ENCODE measurements at regions not wholly inside any gene's neighbourhood (a gene's known extent, or its start where the extent isn't known, plus 50 kb on each side); places are given as distances from the start of the nearest gene placed in this dataset.

DNA sequence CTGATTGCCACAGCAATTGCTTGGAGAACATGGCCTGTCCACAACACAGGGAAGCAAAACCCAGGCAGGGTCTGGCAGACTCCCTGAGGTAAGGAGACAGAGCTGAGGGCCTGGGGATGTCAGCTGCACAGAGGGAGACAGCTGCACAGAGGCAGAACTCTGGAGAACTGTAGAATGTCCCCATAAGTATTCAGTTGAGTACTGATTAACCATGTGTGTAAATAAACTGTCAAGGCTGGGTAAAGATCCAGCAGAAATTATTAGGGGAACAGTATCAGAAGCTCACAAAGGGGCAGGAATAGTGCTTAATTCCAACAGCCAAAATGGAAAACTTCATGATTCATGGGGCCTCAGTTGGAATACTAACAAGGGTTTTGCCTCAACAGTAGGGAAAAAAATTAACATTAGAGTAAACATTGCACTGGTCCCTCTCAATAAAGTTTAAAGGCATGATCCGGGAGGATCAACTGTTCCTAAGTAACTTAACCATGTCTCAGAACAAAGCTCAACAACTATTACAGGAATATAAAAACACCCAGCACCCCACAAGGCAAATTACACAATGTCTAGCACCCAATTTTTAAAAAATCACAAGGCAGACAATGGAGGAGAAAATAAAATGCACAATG is 201.3 kb upstream of the RASSF8 start:
- DNase-seq: no peak

- DNase-seq: no peak
Observed at GRCh38 chr12:25759752-25760151, 198.7 kb upstream of the RASSF8 start.

DNA sequence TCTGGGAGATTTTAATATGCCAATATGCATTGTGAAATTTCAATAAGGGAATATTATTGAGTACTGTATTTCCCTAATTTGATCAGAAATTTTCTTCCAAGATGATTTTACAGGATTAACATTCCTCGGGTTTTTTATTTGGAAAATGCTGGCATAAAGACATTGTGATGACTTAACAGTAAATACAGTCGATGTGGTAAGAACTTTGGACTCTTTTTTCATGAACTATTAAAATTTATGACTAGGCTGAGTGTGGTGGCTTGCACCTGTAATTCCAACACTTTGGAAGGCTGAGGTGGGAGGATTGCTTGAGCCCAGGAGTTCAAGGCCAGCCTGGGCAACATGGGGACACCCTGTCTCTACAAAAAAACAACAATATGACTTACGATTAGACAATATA is 197.1 kb upstream of the RASSF8 start:
- no peak for DNase-seq

DNA sequence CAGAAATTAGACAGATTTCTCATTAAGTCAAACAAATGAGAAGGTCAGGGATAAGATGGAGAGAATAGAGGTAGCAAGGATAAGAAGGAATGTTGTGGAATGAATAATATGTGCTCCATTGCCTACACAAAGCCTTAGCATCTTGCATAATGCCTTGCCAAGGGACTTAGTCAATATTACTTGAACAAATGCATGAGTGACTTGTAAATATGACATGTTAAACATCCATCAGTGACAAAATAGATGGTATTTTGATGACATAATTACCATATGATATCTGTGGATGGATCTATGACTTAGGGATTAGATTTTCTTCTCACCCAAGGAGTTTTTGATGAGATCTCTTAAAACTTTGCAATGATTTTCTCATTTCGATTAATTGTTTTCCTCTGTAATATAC is 194.1 kb upstream of the RASSF8 start:
- no peak for DNase-seq

GRCh38 chr12:25764892-25765291 is 193.6 kb upstream of the RASSF8 start:
- DNase-seq: no peak

DNA sequence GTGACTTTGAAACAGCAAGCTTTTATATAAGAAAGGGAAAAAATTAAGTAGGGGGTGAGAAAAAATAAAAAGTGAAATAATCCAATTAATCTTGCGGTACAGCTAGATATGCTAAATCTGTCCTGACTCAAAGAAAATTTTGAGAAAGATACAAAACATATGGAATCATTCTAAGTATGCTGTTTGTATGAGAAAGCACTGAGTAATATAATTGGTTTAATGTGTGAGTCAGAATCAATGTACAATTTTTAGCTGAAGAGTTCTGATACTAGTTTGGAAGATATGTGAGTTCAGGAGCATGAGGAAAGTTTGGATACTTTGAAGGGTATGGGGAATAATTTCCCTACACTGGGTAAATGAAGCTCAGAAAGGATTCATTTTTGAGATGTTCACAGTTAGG is 190.9 kb upstream of the RASSF8 start:
- DNase-seq: no peak

GRCh38 chr12:25768151-25768550 is 190.3 kb upstream of the RASSF8 start:
- DNase-seq: no peak

DNA sequence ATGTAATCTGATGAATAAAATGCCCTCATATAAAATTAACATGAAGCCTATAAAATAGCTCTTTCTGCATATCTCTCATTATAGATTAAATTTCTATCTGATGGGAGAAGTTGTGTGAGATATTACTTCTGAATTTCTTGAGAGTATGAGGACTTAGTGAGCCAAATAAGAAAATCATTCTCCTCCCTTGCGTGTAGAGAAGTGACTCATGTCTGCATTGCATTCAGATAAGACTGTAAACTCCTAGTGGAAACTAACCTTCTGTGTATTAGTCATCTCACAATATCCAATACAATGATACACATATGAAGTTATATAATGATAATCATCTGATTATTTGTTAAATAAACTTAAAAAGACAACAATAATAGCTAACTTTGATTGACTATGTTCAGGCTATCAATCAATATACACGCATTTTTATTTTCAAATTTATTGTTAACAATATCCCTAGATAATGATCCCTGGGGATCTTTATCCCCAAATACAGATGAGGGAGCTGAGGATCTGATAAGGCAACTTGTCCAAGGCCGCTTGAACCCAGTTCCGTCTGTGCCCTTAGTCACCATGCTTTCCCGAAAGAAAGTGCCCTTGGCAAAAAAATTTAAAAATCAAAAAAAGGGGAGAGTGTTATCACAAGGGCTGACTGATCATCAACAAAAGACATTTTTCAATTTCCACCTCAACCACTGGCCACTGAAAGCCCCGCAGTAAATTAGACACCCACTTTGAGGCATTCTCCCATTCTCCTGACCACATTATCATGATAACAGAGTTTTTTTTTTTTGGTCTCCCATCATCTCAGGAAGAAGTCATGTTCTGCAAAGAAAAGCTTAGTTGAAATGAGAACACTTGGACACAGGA is 189.2 kb upstream of the RASSF8 start:
- no peak for DNase-seq

GRCh38 chr12:25771041-25771440 is 187.4 kb upstream of the RASSF8 start:
- DNase-seq: no peak

GRCh38 chr12:25771476-25771875 is 187.0 kb upstream of the RASSF8 start:
- no peak for DNase-seq

- DNase-seq: no peak
Observed at GRCh38 chr12:25775968-25776367, 182.5 kb upstream of the RASSF8 start.

GRCh38 chr12:25780771-25781170 is 177.7 kb upstream of the RASSF8 start:
- DNase-seq: no peak

DNA sequence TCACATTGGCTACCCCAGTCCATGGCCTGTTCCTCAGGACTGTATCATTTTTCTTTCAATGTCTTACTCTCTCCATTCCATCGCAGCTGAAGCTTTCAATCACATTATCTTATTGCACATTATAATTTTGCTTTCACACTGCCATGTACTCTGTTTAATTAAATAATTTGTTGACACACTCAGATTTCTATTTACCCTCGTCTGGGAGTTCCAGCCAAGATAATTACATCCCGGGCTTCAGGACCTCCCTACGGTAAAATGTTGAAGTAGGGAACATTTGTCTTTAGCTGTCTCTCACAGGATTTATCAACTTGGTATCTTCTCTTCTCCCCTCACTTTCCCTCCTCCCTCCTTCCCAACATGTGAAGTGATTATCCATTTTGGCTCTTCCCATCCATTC is 177.2 kb upstream of the RASSF8 start:
- peak; percentile 33 for DNase-seq

- DNase-seq: no peak
Observed at GRCh38 chr12:25783566-25783965, 174.9 kb upstream of the RASSF8 start.

GRCh38 chr12:25784669-25785068 is 173.8 kb upstream of the RASSF8 start:
- DNase-seq: no peak

DNA sequence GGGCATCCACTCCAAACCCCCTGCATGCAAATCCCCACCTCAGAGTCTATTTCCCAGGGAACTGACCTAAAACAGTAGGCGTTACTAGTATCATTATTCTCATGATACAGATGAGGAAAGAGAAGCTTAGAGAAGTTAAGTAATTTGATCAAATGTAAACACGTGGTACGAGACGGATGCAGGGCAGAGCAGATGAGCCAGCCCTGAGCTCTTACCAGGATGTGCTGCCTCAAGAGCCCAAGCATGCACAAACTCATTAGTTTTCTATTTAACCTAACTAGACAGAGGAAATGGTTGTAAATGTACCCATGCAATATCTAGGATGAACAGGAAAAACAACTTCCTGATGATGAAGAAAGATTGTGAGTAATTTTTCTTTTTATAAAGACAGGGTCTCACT is 173.3 kb upstream of the RASSF8 start:
- no peak for DNase-seq

DNA sequence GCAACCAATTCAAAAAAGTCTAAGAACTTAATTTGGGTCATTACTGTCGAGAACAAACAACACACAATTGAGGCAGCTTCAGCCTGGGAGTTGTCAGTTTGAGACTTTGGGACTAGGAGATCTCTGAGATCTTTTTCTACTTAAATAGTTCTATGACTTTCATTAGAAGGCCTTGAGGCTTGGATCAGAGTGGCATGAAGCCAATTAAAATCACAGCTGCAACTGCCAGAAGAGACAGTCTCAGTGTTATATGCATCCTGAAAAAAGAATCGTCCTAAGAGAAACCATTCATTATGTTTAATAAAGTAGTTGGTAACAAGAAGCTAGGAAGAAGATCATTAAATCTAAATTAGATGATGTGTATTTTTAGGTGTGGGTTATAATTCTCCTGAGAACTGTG is 170.8 kb upstream of the RASSF8 start:
- no peak for DNase-seq

DNA sequence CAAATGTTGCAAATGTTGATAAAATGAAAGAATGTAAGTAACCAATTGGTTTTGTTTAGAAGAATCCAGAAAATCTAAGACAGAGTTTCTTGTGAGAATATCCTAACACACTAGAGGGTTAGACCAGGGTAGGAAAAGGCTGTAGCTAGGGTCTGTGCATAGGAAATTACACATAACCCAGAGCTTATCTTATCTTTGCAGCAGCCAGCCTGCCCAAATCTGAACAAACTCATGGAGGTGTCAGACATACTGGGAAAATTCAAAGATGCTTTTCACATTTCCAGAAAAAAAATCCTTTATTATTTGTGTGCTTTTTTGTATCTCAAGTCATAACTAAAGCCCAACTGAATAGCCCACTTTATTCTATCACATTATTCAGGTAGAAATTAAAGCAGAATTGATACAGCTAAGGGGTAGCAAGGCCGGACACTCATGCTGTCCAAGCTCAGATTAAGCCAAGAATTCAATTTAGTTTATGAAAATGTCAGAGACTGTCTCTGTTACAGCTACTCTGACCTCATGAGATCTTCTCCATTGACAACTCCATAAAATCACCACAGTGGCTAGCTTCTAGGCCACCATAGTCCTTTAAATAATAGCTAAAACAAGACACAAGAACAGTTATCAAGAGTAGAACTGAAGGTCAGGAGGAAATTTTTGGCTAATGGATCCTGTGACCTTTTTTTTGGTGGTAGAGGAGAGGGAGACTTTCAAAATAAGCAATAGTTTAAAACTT is 169.6 kb upstream of the RASSF8 start:
- no peak for DNase-seq

DNA sequence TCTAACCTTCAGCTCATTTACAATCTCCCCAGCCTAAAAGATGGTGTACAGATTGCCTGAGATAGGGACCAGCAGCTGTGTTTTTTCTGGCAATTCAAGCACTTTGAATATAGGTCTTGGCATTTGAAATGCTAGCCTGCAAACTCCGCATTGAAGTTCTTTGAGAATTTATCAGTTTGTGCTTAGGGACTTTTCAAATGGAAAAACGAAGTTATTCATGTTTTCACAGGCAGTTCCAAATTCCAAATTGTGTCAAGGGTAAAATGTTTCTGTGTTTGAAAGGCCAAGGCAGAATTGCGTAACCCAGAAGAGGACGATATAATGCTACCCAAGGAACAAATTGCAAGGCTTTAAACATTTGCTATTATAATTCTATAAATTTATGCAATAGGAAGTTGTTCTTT is 168.9 kb upstream of the RASSF8 start:
- DNase-seq: no peak

DNA sequence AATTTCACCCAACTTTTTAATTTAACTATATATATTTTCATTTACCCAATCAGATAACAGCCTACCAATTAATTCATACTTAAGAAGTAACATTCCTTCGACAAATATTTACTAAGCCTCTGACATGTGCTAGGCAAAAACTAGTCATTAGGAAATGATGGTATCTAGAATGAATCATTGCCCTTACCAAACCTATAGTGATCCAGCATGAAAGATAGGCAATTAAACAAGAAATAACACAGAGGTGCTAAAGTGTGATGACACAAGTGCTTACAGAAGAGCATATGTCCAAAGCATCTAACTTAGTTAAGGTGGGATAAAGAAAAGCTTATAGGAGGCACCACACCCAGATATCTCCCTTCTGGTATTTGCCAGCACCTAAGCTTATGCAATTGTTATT is 166.5 kb upstream of the RASSF8 start:
- no peak for DNase-seq

DNA sequence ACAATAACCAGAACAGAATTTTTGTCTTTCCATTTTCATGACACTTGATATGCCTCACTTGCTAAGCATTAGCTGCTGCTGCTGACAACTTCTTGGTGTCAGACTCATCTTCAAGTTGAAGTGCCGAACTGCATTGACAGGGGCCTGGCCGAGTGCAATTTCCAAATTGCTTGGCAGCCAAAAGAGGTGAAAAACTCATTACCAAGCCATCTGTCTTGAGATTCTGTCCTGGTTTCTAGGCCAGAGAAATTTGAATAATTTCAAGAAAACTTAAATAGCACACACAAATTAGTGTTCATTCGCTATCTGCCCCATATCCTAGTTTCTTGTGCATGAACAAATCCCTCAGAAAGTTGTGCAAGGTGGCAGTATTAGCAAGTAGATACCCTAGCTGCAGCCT is 165.3 kb upstream of the RASSF8 start:
- no peak for DNase-seq

DNA sequence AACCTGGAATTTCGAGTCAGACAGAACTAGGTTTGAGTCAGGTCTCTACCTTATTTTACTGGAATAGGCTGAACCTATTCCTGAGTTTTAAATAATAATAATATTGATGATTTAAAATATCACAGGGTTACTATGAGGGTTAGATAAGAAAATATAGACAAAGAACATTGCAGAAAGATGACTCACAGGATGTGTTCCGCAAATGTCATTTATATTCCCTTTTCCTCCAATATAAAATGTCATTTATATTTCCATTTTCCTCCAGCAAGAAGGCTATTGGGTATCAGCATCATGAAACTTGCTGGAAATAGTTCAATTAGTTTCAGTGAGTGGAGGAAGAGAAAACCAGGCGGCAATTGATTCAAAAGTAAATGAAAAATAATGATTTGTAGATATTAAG is 163.9 kb upstream of the RASSF8 start:
- no peak for DNase-seq

DNA sequence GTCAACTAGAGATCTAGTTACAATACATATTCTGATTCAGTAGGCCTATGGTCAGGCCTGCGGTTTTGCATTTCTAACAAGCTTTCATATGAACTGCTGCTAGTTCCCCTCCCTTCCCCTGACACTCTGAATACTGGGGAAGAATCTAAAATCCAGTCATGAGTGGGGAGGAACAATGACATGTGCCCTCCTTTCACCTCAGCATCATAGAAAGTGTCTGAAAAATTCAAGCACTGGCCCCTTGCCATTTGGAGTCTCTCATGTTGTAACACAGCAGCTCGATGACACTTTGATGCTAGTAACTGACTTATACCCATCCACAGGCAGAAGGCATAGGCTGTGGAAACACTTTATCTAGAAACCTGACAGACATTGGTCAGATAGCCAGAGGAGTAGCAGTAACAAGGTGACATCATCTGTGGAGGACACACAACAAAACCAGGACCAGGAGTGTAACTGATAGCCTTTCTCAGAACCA is 161.9 kb upstream of the RASSF8 start:
- no peak for DNase-seq

- DNase-seq: no peak
Observed at GRCh38 chr12:25797386-25797785, 161.1 kb upstream of the RASSF8 start.

All from NCI-H2081 treated with DMSO at 0.1 percent for 48 hours (cell line).